Activated CD4-positive, alpha-beta T cell treated with anti-CD3 and anti-CD28 coated beads, Interleukin-2, amount 10 ng/mL, durations not matched to agents 24 days and 14 days (primary cell): ENCODE measurements at regions not wholly inside any gene's neighbourhood (a gene's known extent, or its start where the extent isn't known, plus 50 kb on each side); places are given as distances from the start of the nearest gene placed in this dataset.
"Not testable (repeated sequence)": the region's sequence is repeated elsewhere in the genome, so short reads cannot be mapped to it uniquely, and the experiment has no call there.

Experiments
- DNase-seq: peaks from one replicate; pipeline ENCODE4 v3.0.0; 2022
- H3K27ac Mint-ChIP-seq: one replicate; pipeline ENCODE4 v1.8.0; 2022; ENCODE audit warnings: mild to moderate bottlenecking, mixed read lengths
- H3K27me3 Mint-ChIP-seq: one replicate; pipeline ENCODE4 v1.8.0; 2022; ENCODE audit warnings: mixed read lengths
- H3K36me3 Mint-ChIP-seq: one replicate; pipeline ENCODE4 v1.8.0; 2022; ENCODE audit warnings: low read depth, mild to moderate bottlenecking, mixed read lengths
- H3K4me1 Mint-ChIP-seq: one replicate; pipeline ENCODE4 v1.8.0; 2021; ENCODE audit warnings: mixed read lengths
- H3K4me3 Mint-ChIP-seq: one replicate; pipeline ENCODE4 v1.8.0; 2022; ENCODE audit warnings: mild to moderate bottlenecking, moderate library complexity, mixed read lengths
- H3K9me3 Mint-ChIP-seq: one replicate; pipeline ENCODE4 v1.8.0; 2021; ENCODE audit warnings: mixed read lengths
- intact Hi-C: fragments of 100-400 bp; cut with micrococcal nuclease; formaldehyde crosslinking; loops from one replicate; pipeline ENCODE4 v1.15.1; 2023

GRCh38 chr4:15333692-15334633 lies 93.9 kb upstream of the C1QTNF7 start:
- Mint-ChIP-seq H3K36me3 (no peaks in the 10 kb centered on the region), H3K27me3 (peaks cover 6% of the 10 kb centered on the region), H3K27ac (no peak overlapping the region), H3K9me3 (no peaks in the 10 kb centered on the region), H3K4me1 (no peaks in the 10 kb centered on the region), H3K4me3 (no peak overlapping the region)
- no peak for DNase-seq
- intact Hi-C loops = no loop called here

DNA sequence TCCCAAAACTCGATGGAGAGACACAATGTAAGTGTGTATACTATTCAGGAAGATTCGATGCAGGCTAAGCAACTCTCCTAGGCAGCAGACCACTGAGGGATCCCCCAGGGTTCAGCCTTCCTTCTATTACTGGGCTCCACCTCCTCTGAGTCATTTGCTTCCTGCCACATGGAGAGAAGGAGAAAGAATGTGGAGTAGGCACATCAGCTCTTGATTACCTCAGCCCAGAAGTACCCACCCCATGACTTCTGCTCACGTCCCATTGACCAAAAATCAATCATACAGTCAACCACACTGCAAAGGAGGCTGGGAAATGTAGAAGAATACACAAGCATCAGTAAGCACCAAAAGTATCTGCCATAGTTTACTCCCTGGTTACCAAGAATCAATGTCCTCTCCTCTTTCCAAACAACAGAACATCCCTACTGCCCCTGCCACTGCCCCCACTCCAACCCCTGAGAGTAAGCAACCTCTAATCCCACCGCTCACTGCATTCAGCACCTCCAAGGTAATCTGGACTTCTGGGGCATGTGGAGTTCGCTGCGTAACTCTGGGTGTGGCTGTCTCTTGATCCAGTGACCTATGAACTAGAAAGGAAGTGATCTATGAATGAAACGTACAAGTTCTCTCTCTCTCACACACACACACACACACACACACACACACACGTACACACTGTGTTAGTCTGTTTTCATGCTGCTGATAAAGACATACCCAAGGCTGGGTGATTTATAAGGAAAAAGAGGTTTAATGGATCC lies 91.2 kb upstream of the C1QTNF7 start:
- Mint-ChIP-seq H3K27ac (no peak overlapping the region), H3K27me3 (peaks cover 10% of the 10 kb centered on the region), H3K4me3 (no peak overlapping the region), H3K9me3 (no peaks in the 10 kb centered on the region), H3K36me3 (no peaks in the 10 kb centered on the region), H3K4me1 (no peaks in the 10 kb centered on the region)
- intact Hi-C loops = no loop called here
- no peak for DNase-seq

- H3K27ac Mint-ChIP-seq, H3K27me3 Mint-ChIP-seq: not testable (repeated sequence)
Measured at GRCh38 chr4:15337168-15337657, 90.6 kb upstream of the C1QTNF7 start.

GRCh38 chr4:15339737-15340136 lies 88.1 kb upstream of the C1QTNF7 start:
- Mint-ChIP-seq H3K36me3 (no peaks in the 10 kb centered on the region), H3K4me3 (no peak overlapping the region), H3K4me1 (no peaks in the 10 kb centered on the region), H3K27me3 (peaks cover 7% of the 10 kb centered on the region), H3K9me3 (no peaks in the 10 kb centered on the region), H3K27ac (no peak overlapping the region)
- intact Hi-C loops = no loop called here
- DNase-seq = no peak

More at GRCh38 chr4:15337168-15337657, 90.6 kb upstream of the C1QTNF7 start:
- H3K4me3 Mint-ChIP-seq, intact Hi-C loops, DNase-seq, H3K36me3 Mint-ChIP-seq, H3K9me3 Mint-ChIP-seq, H3K4me1 Mint-ChIP-seq: not testable (repeated sequence)

- DNase-seq = no peak
- Mint-ChIP-seq H3K9me3 (no peaks in the 10 kb centered on the region), H3K36me3 (no peaks in the 10 kb centered on the region), H3K4me3 (no peak overlapping the region), H3K27ac (no peak overlapping the region), H3K4me1 (no peaks in the 10 kb centered on the region), H3K27me3 (peaks cover 5% of the 10 kb centered on the region)
- intact Hi-C loops = no loop called here
Measured at GRCh38 chr4:15340332-15340731, 87.5 kb upstream of the C1QTNF7 start.

DNA sequence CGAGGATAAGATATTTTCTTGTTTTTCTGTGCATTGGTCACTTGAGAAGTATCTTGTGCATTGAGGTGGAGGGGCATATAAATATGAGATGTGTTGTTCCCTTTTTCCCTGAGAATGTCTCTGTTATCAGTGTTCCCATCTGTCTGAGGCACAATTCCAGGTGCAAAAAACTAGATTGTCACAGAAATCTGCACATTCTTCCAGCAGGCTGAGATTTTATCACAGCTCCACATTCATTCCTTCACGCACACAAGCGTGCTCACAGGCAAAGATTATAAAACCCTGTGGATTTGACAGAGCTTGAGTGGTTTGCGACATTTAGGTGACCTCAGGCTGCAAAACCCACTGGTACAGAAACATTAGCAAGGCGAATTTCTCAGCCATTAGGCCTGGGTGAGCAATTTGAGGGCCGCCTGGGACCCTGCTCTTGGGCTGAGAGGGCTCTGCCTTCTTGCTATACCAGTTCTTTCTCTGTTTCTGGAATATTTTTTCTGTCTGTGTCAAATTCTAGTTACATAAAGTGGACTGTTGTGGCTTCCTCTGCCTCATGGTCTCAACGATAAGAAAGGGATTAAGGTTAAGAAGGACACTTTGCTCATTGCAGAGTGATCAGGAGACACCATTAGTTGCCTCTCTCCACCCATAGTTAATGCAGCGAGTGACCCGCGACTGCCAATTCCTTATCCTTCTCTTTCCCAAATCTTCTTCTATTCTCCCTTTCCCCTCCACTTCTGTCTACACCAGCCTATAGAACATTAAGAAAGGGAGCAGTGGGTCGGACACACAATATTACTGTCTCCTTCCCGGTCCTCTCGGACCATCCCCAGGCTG lies 86.7 kb upstream of the C1QTNF7 start:
- H3K4me3 Mint-ChIP-seq = no peak overlapping the region
- no peaks in the 10 kb centered on the region for H3K9me3 Mint-ChIP-seq
- H3K27ac Mint-ChIP-seq = no peak overlapping the region
- no peak for DNase-seq
- no peaks in the 10 kb centered on the region for H3K36me3 Mint-ChIP-seq
- peaks cover 5% of the 10 kb centered on the region for H3K27me3 Mint-ChIP-seq
- H3K4me1 Mint-ChIP-seq = no peaks in the 10 kb centered on the region
- intact Hi-C loops = no loop called here

GRCh38 chr4:15341733-15342300 lies 86.0 kb upstream of the C1QTNF7 start:
- intact Hi-C loops = no loop called here
- no peak for DNase-seq
- Mint-ChIP-seq H3K4me3 (no peak overlapping the region), H3K4me1 (no peaks in the 10 kb centered on the region), H3K9me3 (peaks cover 3% of the 10 kb centered on the region), H3K27ac (no peak overlapping the region), H3K27me3 (peaks cover 5% of the 10 kb centered on the region), H3K36me3 (no peaks in the 10 kb centered on the region)

GRCh38 chr4:15343000-15343399 lies 84.8 kb upstream of the C1QTNF7 start:
- Mint-ChIP-seq H3K4me1 (no peaks in the 10 kb centered on the region), H3K36me3 (no peaks in the 10 kb centered on the region), H3K27me3 (peaks cover 5% of the 10 kb centered on the region), H3K4me3 (no peak overlapping the region), H3K9me3 (peaks cover 4% of the 10 kb centered on the region), H3K27ac (no peak overlapping the region)
- no peak for DNase-seq
- intact Hi-C loops = no loop called here

DNA sequence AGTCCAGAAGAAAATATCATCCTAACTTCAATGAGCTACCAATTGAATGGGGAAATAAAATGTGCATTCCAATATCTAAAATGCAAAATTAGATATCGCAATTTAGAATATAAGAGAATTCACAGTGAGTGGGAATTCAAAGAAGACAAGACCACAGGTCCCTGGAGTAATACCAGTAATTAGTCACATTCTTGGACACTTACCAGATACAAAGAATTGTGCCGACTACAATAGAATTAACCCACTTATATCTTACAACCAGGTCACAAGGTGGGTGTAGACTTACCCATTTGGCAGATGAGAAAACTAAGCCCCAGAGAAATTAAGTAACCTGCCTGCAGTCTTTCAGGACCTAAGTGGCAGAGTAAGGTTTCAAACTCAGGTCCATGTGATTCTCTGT lies 84.3 kb upstream of the C1QTNF7 start:
- intact Hi-C loops = no loop called here
- no peaks in the 10 kb centered on the region for H3K4me1 Mint-ChIP-seq
- H3K36me3 Mint-ChIP-seq = no peaks in the 10 kb centered on the region
- H3K4me3 Mint-ChIP-seq = no peak overlapping the region
- H3K27me3 Mint-ChIP-seq = peaks cover 5% of the 10 kb centered on the region
- no peak for DNase-seq
- H3K27ac Mint-ChIP-seq = no peak overlapping the region
- peaks cover 4% of the 10 kb centered on the region for H3K9me3 Mint-ChIP-seq

DNA sequence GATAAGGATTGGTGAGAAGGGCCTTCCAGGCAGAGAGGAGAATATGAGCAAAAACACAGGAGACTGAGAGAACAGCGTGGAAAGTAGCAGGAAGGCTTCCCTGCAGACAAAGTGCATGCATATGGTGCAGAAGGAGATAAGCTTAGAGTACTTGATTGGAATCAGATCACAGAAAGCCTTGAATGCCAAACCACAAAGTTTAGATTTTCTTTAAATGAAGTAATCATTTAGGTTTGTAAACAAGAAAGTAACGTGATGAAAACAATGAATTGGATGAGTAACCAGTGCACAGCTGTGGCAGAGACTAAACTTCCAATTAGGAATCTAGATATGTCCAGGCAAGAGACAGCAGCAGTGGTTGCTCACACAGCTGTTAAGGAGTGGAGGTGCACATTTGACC lies 83.8 kb upstream of the C1QTNF7 start:
- H3K4me3 Mint-ChIP-seq = no peak overlapping the region
- intact Hi-C loops = no loop called here
- peaks cover 4% of the 10 kb centered on the region for H3K9me3 Mint-ChIP-seq
- H3K36me3 Mint-ChIP-seq = no peaks in the 10 kb centered on the region
- H3K27ac Mint-ChIP-seq = no peak overlapping the region
- DNase-seq = no peak
- no peaks in the 10 kb centered on the region for H3K4me1 Mint-ChIP-seq
- H3K27me3 Mint-ChIP-seq = peaks cover 5% of the 10 kb centered on the region

DNA sequence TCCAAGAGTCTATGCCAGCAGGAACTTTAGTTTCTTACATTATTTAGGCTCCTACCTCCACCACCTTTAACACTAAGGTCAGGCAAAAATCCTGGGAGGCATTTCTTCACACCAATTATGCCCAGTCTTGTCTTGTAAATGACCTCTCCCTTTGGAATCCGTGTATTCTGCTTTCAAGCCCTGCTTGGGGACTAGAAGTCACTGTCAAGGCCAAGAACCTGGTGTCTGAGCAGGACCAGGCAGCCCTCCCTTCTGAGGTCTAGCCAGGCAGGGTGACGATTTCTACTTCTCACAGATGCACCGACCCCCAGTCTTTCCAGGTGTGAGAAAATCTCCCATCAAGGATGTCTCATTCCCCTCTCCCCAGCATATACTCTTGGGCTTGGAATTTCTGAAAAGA lies 82.7 kb upstream of the C1QTNF7 start:
- H3K36me3 Mint-ChIP-seq = no peaks in the 10 kb centered on the region
- H3K4me3 Mint-ChIP-seq = no peak overlapping the region
- no peak for DNase-seq
- intact Hi-C loops = loop anchor here (5.0 kb wide), 1 partner anchor 52 kb away; no protein-coding TSS in a partner anchor
- H3K9me3 Mint-ChIP-seq = peaks cover 4% of the 10 kb centered on the region
- peaks cover 2% of the 10 kb centered on the region for H3K27me3 Mint-ChIP-seq
- no peak overlapping the region for H3K27ac Mint-ChIP-seq
- H3K4me1 Mint-ChIP-seq = peaks cover 6% of the 10 kb centered on the region

DNA sequence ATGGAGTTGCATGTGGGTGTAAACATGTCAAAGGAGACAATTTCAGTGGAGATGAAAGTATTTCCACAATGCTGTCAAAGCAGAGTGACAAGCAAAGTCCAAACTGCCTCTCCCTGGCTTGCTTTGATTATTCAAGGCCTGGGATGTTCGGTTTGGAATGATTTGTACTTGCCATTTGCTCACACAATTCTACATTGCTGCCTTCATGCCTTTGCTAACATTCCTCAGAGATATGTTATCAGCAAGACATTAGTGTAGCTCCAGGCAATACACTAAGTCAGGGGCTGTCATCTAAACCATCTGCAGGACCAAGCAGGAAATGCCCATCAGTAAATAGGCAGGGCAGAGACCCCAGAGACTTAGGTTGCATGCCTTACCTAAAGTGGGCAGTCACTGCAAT lies 79.6 kb upstream of the C1QTNF7 start:
- H3K27ac Mint-ChIP-seq = no peak overlapping the region
- H3K4me1 Mint-ChIP-seq = peaks cover 6% of the 10 kb centered on the region
- H3K9me3 Mint-ChIP-seq = peaks cover 4% of the 10 kb centered on the region
- DNase-seq = no peak
- H3K4me3 Mint-ChIP-seq = no peak overlapping the region
- H3K36me3 Mint-ChIP-seq = no peaks in the 10 kb centered on the region
- intact Hi-C loops = loop anchor here (5.0 kb wide), 1 partner anchor 49 kb away; no protein-coding TSS in a partner anchor
- peaks cover 5% of the 10 kb centered on the region for H3K27me3 Mint-ChIP-seq

- Mint-ChIP-seq H3K27me3 (peaks cover 5% of the 10 kb centered on the region), H3K4me3 (no peak overlapping the region)
- intact Hi-C loops = loop anchor here (5.0 kb wide), 1 partner anchor 49 kb away; no protein-coding TSS in a partner anchor
Measured at GRCh38 chr4:15348695-15349094, 79.1 kb upstream of the C1QTNF7 start.

More at GRCh38 chr4:15348695-15349094, 79.1 kb upstream of the C1QTNF7 start:
- no peak for DNase-seq
- Mint-ChIP-seq H3K4me1 (peaks cover 6% of the 10 kb centered on the region), H3K27ac (no peak overlapping the region), H3K36me3 (no peaks in the 10 kb centered on the region), H3K9me3 (peaks cover 4% of the 10 kb centered on the region)
